MG63 (cell line): ENCODE measurements at regions not wholly inside any gene's neighbourhood (a gene's known extent, or its start where the extent isn't known, plus 50 kb on each side); places are given as distances from the start of the nearest gene placed in this dataset.

Experiments
- DNase-seq: peaks from one replicate; pipeline ENCODE4 v3.0.0-alpha.2; 2020
- H3K27me3 ChIP-seq: fragments of 250-450 bp; sonication (Bioruptor Pico); 2 replicates; pipeline ENCODE4 v1.5.1; 2020; ENCODE audit warnings: mild to moderate bottlenecking, moderate library complexity
- H3K36me3 ChIP-seq: fragments of 250-450 bp; sonication (Bioruptor Pico); 2 replicates; pipeline ENCODE4 v1.5.1; 2020; ENCODE audit warnings: mild to moderate bottlenecking, moderate library complexity
- H3K4me3 ChIP-seq: fragments of 250-450 bp; sonication (Bioruptor Pico); 2 replicates; pipeline ENCODE4 v1.5.1; 2020; ENCODE audit warnings: mild to moderate bottlenecking, moderate library complexity
- H3K9me3 ChIP-seq: fragments of 250-450 bp; sonication (Bioruptor Pico); 2 replicates; pipeline ENCODE4 v1.5.1; 2020; ENCODE audit warnings: mild to moderate bottlenecking, moderate library complexity

GRCh38 chr5:96566833-96567587, 95.2 kb upstream of the CAST start:
- no peaks in the 10 kb centered on the region for H3K36me3 ChIP-seq
- H3K27me3 ChIP-seq, result no peaks in the 10 kb centered on the region
- DNase-seq, result peak; percentile 65
- peak overlapping the region; percentile 6 for H3K4me3 ChIP-seq
- peaks cover 10% of the 10 kb centered on the region for H3K9me3 ChIP-seq

- Histone ChIP-seq H3K27me3 (no peaks in the 10 kb centered on the region), H3K4me3 (no peak overlapping the region), H3K36me3 (no peaks in the 10 kb centered on the region), H3K9me3 (no peaks in the 10 kb centered on the region; the same call in 1 of the 2 replicates)
- DNase-seq, result no peak
Observed at GRCh38 chr5:96569332-96569731, 92.8 kb upstream of the CAST start.

GRCh38 chr5:96569770-96570169, 92.4 kb upstream of the CAST start:
- no peaks in the 10 kb centered on the region for H3K9me3 ChIP-seq
- DNase-seq, result no peak
- no peaks in the 10 kb centered on the region for H3K27me3 ChIP-seq
- no peaks in the 10 kb centered on the region for H3K36me3 ChIP-seq
- H3K4me3 ChIP-seq, result no peak overlapping the region

- no peaks in the 10 kb centered on the region for H3K9me3 ChIP-seq
- H3K4me3 ChIP-seq, result no peak overlapping the region
- H3K27me3 ChIP-seq, result no peaks in the 10 kb centered on the region
- no peaks in the 10 kb centered on the region for H3K36me3 ChIP-seq
- DNase-seq, result peak; percentile 76
Observed at GRCh38 chr5:96572864-96573512, 89.2 kb upstream of the CAST start.

- Histone ChIP-seq H3K27me3 (no peaks in the 10 kb centered on the region), H3K36me3 (no peaks in the 10 kb centered on the region), H3K9me3 (no peaks in the 10 kb centered on the region), H3K4me3 (no peak overlapping the region)
- no peak for DNase-seq
Observed at GRCh38 chr5:96573513-96573894, 88.7 kb upstream of the CAST start.

GRCh38 chr5:96576876-96577275, 85.3 kb upstream of the CAST start:
- no peak for DNase-seq
- Histone ChIP-seq H3K9me3 (no peaks in the 10 kb centered on the region), H3K4me3 (no peak overlapping the region), H3K36me3 (no peaks in the 10 kb centered on the region), H3K27me3 (no peaks in the 10 kb centered on the region)

- Histone ChIP-seq H3K4me3 (no peak overlapping the region), H3K27me3 (no peaks in the 10 kb centered on the region), H3K9me3 (no peaks in the 10 kb centered on the region), H3K36me3 (no peaks in the 10 kb centered on the region)
- DNase-seq, result no peak
Observed at GRCh38 chr5:96577909-96578308, 84.3 kb upstream of the CAST start.

GRCh38 chr5:96579711-96580110, 82.5 kb upstream of the CAST start:
- DNase-seq, result no peak
- Histone ChIP-seq H3K36me3 (no peaks in the 10 kb centered on the region), H3K9me3 (no peaks in the 10 kb centered on the region), H3K4me3 (no peak overlapping the region), H3K27me3 (no peaks in the 10 kb centered on the region)

GRCh38 chr5:96582343-96582742, 79.8 kb upstream of the CAST start:
- no peak overlapping the region for H3K4me3 ChIP-seq
- peak; percentile 85 for DNase-seq
- no peaks in the 10 kb centered on the region for H3K36me3 ChIP-seq
- no peaks in the 10 kb centered on the region for H3K9me3 ChIP-seq
- H3K27me3 ChIP-seq, result no peaks in the 10 kb centered on the region

GRCh38 chr5:96584712-96585111, 77.5 kb upstream of the CAST start:
- Histone ChIP-seq H3K4me3 (no peak overlapping the region), H3K36me3 (no peaks in the 10 kb centered on the region), H3K9me3 (no peaks in the 10 kb centered on the region), H3K27me3 (no peaks in the 10 kb centered on the region)
- DNase-seq, result no peak

- no peaks in the 10 kb centered on the region for H3K9me3 ChIP-seq
- H3K4me3 ChIP-seq, result no peak overlapping the region
- no peak for DNase-seq
- no peaks in the 10 kb centered on the region for H3K27me3 ChIP-seq
- H3K36me3 ChIP-seq, result no peaks in the 10 kb centered on the region
Observed at GRCh38 chr5:96588539-96588938, 73.6 kb upstream of the CAST start.

GRCh38 chr5:96590796-96591195, 71.4 kb upstream of the CAST start:
- H3K9me3 ChIP-seq, result no peaks in the 10 kb centered on the region
- H3K36me3 ChIP-seq, result no peaks in the 10 kb centered on the region
- DNase-seq, result no peak
- H3K4me3 ChIP-seq, result no peak overlapping the region
- H3K27me3 ChIP-seq, result no peaks in the 10 kb centered on the region

- H3K27me3 ChIP-seq, result no peaks in the 10 kb centered on the region
- H3K4me3 ChIP-seq, result no peak overlapping the region
- H3K9me3 ChIP-seq, result no peaks in the 10 kb centered on the region
- no peak for DNase-seq
- H3K36me3 ChIP-seq, result no peaks in the 10 kb centered on the region
Observed at GRCh38 chr5:96595300-96596090, 66.7 kb upstream of the CAST start.

- Histone ChIP-seq H3K4me3 (no peak overlapping the region), H3K9me3 (no peaks in the 10 kb centered on the region), H3K27me3 (no peaks in the 10 kb centered on the region), H3K36me3 (no peaks in the 10 kb centered on the region)
- DNase-seq, result no peak
Observed at GRCh38 chr5:96597438-96598020, 64.6 kb upstream of the CAST start.

- no peaks in the 10 kb centered on the region for H3K9me3 ChIP-seq
- no peak for DNase-seq
- H3K4me3 ChIP-seq, result no peak overlapping the region
- no peaks in the 10 kb centered on the region for H3K27me3 ChIP-seq
- no peaks in the 10 kb centered on the region for H3K36me3 ChIP-seq
Observed at GRCh38 chr5:96601200-96601599, 61.0 kb upstream of the CAST start.

GRCh38 chr5:96601715-96602244, 60.4 kb upstream of the CAST start:
- peak; percentile 22 for DNase-seq
- H3K27me3 ChIP-seq, result no peaks in the 10 kb centered on the region
- no peak overlapping the region for H3K4me3 ChIP-seq
- no peaks in the 10 kb centered on the region for H3K9me3 ChIP-seq
- H3K36me3 ChIP-seq, result no peaks in the 10 kb centered on the region

GRCh38 chr5:96602776-96603175, 59.4 kb upstream of the CAST start:
- Histone ChIP-seq H3K36me3 (no peaks in the 10 kb centered on the region), H3K27me3 (no peaks in the 10 kb centered on the region), H3K9me3 (no peaks in the 10 kb centered on the region), H3K4me3 (no peak overlapping the region)
- no peak for DNase-seq
